ENCODE measurements at regions not wholly inside any gene's neighbourhood (a gene's known extent, or its start where the extent isn't known, plus 50 kb on each side); places are given as distances from the start of the nearest gene placed in this dataset.
"Not testable (repeated sequence)": the region's sequence is repeated elsewhere in the genome, so short reads cannot be mapped to it uniquely, and the experiment has no call there.

GRCh38 chr22:48507595-48508350 lies 1319.9 kb downstream of the BRD1 start:
- no peak for DNase-seq (ENCODE audit: low read depth)

DNA sequence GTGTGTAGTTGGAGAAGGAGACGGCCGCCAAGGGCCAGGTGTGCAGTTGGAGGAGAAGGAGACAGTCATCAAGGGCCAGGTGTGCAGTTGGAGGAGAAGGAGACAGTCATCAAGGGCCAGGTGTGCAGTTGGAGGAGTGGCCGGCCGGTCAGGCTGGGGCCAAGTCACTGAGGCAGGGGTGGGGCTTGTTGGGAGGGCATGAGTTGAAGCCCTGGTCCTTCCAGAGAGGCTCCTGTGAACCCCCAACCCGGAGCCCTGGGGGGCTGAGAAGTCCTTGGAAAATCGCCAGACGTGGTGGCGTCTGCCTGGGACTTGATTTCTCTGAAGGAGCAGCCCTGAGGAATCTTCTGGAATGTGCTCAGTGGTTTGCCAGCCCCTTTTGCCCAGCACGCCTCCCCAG lies 1320.5 kb downstream of the BRD1 start:
- no peak for DNase-seq (ENCODE audit: low read depth)

DNA sequence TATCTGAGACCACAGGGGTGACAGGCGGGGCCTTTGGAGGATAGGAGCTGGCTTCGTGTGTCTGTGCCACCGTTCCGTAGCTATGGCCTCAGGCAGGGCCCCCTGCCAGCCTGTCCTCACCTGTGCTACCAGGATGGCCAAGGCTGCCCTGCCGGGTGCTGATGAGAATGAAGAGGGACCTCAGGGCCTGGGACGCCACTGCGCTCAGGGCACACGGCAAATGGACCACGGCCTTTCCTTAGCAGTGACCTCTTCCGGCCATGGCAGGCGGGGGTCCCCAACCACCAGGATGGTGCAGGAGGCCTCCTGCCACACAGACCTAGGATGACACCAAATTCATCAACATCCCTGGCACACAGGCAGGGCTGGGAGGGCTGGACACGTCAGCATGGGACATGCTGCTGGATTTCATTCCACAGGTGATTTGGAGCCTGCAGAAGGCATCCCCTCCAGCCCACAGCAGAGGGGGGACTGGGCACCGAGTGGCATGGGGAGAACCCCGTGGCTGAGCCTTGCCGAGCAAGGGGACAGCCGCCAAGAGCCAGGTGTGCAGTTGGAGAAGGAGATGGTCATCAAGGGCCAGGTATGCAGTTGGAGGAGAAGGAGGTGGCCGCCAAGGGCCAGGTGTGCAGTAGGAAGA lies 1321.0 kb downstream of the BRD1 start:
- no peak for DNase-seq (ENCODE audit: low read depth)

- DNase-seq (ENCODE audit: low read depth) = no peak
These were observed 1321.8 kb downstream of the BRD1 start for GRCh38 chr22:48505891-48506290.

DNA sequence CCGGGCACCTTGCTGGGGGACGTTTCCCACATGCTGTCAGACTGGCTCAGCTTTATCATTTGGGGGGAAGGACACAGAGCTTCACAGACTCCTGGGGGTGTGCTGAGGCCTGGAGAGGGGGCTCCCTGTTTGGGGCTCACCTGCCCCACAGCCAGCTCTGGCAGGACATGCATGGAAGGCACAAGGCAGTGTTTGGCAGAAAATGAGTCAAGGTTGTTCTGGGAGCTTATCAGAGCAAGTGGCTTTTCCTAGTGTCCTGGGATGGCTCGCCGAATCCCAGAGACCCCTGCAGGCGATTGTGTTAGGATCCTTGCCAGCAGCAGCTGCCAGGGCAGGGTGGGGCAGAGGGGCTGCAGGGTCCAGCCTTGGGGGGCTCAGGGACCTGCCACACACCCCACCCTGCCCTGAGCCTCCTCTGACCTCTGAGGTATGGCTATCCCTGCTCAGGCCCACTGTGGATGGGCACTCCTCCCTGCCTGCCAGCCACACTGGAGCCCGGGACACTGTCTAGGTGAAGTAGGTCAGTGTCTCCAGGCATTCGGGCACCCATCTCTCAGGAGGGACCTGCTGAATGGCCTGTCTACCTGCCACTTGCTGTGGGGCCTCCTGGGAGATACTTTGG lies 1323.0 kb downstream of the BRD1 start:
- DNase-seq (ENCODE audit: low read depth) = no peak

- no peak for DNase-seq (ENCODE audit: low read depth)
These were observed 1323.8 kb downstream of the BRD1 start for GRCh38 chr22:48503876-48504275.

GRCh38 chr22:48503035-48503625 lies 1324.5 kb downstream of the BRD1 start:
- no peak for DNase-seq (ENCODE audit: low read depth)

DNA sequence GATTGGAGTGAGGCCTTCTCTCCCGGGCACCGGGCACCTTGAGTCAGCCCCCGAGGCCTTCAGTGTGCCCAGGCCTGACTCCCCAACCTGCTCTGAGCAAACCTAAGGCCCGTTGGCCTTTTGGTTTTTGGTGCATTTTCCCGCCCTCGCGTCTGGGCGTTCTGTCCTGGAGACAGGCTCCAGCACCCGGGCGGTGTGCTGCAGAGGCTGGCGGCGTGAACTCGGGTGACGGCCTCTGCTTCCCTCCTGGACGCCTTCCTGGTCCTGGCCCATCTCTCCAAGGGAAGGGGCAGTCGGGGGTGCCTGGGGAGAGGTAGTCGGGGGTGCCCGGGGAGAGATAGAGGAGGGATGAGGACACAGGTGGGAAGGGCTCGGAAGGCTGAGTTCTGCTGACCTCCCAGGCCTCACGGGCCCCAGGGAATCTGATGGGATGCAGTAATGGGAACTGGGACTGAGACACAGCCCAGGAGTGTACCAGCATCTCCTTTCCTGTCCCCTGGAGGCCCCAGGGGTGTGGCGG lies 1326.4 kb downstream of the BRD1 start:
- no peak for DNase-seq (ENCODE audit: low read depth)

DNA sequence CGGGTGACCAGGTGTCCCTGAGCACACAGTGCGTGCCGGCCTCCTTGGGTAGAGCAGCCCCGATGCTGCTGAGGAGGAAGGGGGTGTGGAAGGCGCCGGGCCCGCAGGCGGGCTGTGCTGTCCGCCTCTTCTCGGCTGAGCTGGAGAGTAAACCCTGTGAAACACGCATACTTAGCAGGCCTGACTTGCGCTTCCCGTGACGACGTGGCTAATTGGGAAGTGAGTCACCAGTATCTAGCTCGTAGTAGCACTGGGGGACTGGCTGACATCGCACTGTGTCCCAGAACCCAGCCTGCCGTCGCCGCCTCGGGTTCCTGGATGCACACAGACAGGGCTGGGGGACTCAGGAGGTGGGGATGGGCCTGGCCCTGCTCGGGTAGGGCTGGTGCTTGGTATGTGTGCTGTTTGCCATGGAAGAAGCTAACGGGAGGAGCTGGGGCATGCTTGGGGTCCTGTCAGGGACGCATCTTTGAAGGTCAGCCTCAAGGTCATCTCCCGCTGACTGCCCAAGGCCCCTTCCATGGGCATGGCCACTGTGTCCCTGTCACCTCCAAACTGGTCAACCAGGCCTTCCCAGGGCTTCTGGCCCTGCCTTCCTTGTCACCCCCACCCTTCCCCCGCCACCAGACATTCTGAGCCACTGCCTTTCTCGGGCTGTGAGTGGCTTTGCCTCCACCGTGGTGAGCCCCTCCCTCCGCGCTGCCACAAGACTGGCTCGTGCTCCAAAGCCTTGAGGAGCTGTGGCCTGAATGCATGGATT lies 1327.0 kb downstream of the BRD1 start:
- no peak for DNase-seq (ENCODE audit: low read depth)

DNA sequence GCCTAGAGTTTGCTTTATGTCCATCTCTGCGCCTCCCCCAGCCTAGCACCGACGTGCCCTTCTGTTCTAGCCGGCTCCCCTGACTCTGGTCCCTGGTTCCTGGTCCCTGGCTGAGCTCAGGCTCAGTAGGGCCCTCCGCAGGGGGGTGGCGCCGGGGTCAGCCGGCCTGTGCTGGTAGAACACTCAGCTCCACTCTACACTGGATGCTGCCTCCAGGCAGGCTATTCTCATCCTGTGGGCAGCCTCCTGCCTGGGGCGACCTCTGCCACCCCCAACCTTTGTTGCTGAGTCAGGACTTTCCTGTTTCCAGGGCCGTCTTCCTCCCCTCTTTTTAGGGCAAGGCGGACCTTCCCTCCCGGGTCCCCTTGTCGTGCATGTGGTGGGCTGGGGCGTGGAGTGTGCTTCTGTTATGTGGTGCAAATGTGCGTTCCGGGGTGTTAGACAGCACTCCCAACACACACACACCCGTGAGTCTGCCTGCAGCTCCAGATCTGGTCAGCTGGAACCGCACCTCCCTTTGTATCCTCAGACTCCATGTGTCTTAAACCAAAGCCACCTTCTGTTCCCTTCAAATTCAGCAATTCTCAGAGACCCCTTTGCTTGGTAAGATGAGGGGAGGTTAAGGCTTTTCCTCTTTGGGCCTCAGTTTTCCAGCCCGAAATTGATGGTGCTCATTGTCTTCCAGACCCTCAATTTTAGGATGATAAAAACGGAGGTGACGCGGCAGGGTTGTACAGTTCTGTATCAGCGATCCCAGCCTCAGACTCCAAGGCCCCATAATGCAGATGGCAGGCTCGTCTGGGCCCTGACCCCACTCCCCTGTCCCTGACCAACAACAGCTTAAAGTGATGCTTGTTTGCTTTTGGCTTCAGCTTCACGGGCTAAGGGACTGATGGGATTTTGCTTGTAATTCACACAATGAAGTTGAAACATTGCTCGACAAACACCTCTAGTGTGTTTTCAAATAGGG lies 1327.9 kb downstream of the BRD1 start:
- DNase-seq (ENCODE audit: low read depth) = no peak

GRCh38 chr22:48498526-48499331 lies 1328.9 kb downstream of the BRD1 start:
- DNase-seq (ENCODE audit: low read depth) = no peak

DNA sequence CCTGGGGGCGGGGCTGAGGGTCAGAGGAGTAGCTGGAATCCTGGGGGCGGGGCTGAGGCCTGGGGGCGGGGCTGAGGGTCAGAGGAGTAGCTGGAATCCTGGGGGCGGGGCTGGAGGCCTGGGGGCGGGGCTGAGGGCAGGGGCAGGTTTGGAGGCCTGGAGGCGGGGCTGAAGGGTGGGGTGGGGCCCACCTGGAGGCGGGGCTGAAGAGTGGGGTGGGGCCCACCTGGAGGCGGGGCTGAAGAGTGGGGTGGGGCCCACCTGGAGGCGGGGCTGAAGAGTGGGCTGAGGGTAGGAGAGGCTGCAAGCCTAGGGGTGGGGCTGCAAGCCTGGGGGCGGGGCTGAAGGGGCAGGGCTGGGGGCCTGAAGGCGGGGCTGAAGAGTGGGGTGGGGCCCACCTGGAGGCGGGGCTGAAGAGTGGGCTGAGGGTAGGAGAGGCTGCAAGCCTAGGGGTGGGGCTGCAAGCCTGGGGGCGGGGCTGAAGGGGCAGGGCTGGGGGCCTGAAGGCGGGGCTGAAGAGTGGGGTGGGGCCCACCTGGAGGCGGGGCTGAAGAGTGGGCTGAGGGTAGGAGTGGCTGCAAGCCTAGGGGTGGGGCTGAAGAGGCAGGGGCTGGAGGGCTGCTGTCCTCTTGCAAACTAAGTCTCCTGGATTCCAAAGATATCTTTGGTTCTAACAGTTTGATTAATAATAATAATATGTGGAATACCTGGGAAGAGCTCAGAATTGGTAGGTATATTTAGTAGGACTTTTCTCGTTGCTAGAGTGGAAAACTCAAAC lies 1329.7 kb downstream of the BRD1 start:
- DNase-seq (ENCODE audit: low read depth) = not testable (repeated sequence)

DNA sequence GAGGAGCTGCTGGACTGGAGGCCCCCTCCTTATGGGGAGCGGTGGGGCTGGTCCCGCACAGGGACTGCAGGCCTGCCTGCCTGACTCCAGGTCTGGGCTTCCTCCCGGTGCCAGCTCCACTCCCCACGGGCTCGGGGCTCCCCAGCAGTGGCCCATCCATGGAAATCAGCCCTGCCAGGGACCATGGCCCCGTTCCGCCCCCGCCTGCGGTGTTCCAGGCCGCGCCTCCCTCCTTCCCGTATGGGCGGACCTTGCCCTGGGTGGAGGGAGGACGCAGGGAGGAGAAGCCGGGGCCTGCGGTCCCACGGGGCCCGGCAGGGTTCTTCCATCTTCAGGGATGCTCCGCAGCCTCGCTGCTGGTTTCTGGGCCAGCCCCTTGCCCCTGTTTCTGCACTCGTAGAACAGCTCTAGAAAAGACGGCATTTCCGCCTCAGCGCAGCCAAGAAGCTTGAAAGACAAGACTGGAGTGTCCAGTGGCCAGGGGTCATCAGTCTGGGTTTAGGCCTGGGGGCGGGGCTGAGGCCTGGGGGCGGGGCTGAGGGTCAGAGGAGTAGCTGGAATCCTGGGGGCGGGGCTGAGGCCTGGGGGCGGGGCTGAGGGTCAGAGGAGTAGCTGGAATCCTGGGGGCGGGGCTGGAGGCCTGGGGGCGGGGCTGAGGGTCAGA lies 1330.6 kb downstream of the BRD1 start:
- no peak for DNase-seq (ENCODE audit: low read depth)

- DNase-seq (ENCODE audit: low read depth) = no peak
These were observed 1331.3 kb downstream of the BRD1 start for GRCh38 chr22:48496226-48496845.

GRCh38 chr22:48495751-48496080 lies 1332.0 kb downstream of the BRD1 start:
- no peak for DNase-seq (ENCODE audit: low read depth)

GRCh38 chr22:48494968-48495750 lies 1332.5 kb downstream of the BRD1 start:
- DNase-seq (ENCODE audit: low read depth) = no peak

GRCh38 chr22:48494256-48494967 lies 1333.3 kb downstream of the BRD1 start:
- DNase-seq (ENCODE audit: low read depth) = no peak
